HG03175 (cell line): ENCODE measurements at regions not wholly inside any gene's neighbourhood (a gene's known extent, or its start where the extent isn't known, plus 50 kb on each side); places are given as distances from the start of the nearest gene placed in this dataset.

ENCODE experiments used
- ATAC-seq: cut with Tn5 transposase; IDR thresholded peaks from one replicate; pipeline ENCODE4 v1.9.1; 2021; ENCODE audit warnings: mild to moderate bottlenecking, moderate library complexity; ENCODE audit not compliant: unreplicated experiment

GRCh38 chr11:88231894-88232482 lies 56.7 kb upstream of the RAB38 start:
- ATAC-seq = peak; percentile 98

GRCh38 chr11:88229303-88229702 lies 54.1 kb upstream of the RAB38 start:
- ATAC-seq = no peak
